PC-3 (cell line): ENCODE measurements at regions not wholly inside any gene's neighbourhood (a gene's known extent, or its start where the extent isn't known, plus 50 kb on each side); places are given as distances from the start of the nearest gene placed in this dataset.
A peak's percentile ranks its signal among the peaks of the same experiment; 100 is the strongest.

ENCODE experiments used
- CTCF ChIP-seq: fragments of 300-600 bp; sonication (generic); conservative IDR thresholded peaks from 2 replicates; pipeline ENCODE4 v1.5.1; 2017; ENCODE audit warnings: antibody characterized with exemption, low read depth, mild to moderate bottlenecking, low read length
- EZH2 ChIP-seq: fragments of 300-600 bp; sonication (generic); IDR thresholded peaks from one replicate; pipeline ENCODE4 v1.6.1; 2017; ENCODE audit warnings: antibody characterized with exemption, mild to moderate bottlenecking, low read length; ENCODE audit not compliant: unreplicated experiment
- EZH2phosphoT487 ChIP-seq: fragments of 300-600 bp; sonication (generic); IDR thresholded peaks from 2 replicates; pipeline ENCODE4 v1.6.1; 2018; ENCODE audit warnings: mild to moderate bottlenecking, antibody characterized with exemption, low read length, borderline replicate concordance

GRCh38 chr20:48189181-48189580 is 403.9 kb upstream of the SULF2 start:
- no peak for TF ChIP-seq EZH2
- TF ChIP-seq CTCF = peak; percentile 90
- TF ChIP-seq EZH2phosphoT487 = no peak
